ENCODE measurements at regions not wholly inside any gene's neighbourhood (a gene's known extent, or its start where the extent isn't known, plus 50 kb on each side); places are given as distances from the start of the nearest gene placed in this dataset.

DNA sequence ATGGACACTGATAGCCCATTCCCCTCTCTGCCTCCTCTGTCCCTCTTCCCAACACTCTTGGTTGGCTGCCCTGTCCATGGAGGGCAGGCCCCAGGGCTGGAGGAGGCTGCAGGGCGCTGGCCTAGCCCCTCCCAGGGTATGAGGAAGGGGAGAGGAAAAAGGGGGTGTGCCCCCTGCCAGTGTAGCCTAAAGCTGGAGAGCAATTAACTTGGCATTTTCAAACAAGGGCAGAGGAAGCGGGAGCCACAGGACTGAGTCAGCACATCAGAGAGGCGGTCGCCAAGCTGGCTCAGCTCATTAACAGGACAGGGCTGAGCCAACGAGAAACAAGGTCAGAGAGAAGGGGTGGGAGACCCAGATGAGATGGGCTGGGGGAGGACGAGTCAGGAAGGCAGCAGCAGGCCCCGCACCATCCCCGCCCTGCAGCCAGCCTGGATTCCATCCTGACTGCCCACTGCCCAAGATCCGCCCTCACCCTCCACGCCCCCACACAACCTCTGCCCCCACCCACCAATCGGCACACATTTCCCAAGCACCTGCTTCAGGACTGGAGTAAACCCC is 76.3 kb downstream of the BUD13 start:
- H3K27ac ChIP-seq (ENCODE audit: low read depth, low read length): no peak overlapping the region
- no peaks in the 10 kb centered on the region for H3K27me3 ChIP-seq (ENCODE audit: control insufficient read depth, insufficient read depth, low read length, poor library complexity, severe bottlenecking)
- no peak overlapping the region for H3K4me3 ChIP-seq (ENCODE audit: low read length)
- DNase-seq: peak; percentile 89
- H3K9ac ChIP-seq (ENCODE audit: extremely low read depth, low read length, poor library complexity, severe bottlenecking): no peak overlapping the region
- WGBS, 2 experiments (ENCODE audit: insufficient coverage in 1 of 2, insufficient read length in 1 of 2): 60 to 69% methylated on average over 4 to 11 of the region's 11 CpGs
- H3K36me3 ChIP-seq (ENCODE audit: control insufficient read depth, insufficient read depth, low read length): no peaks in the 10 kb centered on the region
- Mint-ChIP-seq H3K4me1 (no peaks in the 10 kb centered on the region), H3K36me3 (ENCODE audit: low read depth) (no peaks in the 10 kb centered on the region), H3K27me3 (ENCODE audit: insufficient read depth) (peaks cover 3% of the 10 kb centered on the region), H3K27ac (no peak overlapping the region), H3K4me3 (no peak overlapping the region), H3K9me3 (no peaks in the 10 kb centered on the region)
- TF ChIP-seq, protein P1, sequence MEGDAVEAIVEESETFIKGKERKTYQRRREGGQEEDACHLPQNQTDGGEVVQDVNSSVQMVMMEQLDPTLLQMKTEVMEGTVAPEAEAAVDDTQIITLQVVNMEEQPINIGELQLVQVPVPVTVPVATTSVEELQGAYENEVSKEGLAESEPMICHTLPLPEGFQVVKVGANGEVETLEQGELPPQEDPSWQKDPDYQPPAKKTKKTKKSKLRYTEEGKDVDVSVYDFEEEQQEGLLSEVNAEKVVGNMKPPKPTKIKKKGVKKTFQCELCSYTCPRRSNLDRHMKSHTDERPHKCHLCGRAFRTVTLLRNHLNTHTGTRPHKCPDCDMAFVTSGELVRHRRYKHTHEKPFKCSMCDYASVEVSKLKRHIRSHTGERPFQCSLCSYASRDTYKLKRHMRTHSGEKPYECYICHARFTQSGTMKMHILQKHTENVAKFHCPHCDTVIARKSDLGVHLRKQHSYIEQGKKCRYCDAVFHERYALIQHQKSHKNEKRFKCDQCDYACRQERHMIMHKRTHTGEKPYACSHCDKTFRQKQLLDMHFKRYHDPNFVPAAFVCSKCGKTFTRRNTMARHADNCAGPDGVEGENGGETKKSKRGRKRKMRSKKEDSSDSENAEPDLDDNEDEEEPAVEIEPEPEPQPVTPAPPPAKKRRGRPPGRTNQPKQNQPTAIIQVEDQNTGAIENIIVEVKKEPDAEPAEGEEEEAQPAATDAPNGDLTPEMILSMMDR (conservative IDR thresholded peaks at IDR 0.05): no peak
- no peaks in the 10 kb centered on the region for H3K9me3 ChIP-seq (ENCODE audit: control insufficient read depth, low read length)
- H3K4me1 ChIP-seq (ENCODE audit: control insufficient read depth, insufficient read depth, low read length): no peaks in the 10 kb centered on the region

- DNase-seq: no peak
- H3K9me3 ChIP-seq (ENCODE audit: control insufficient read depth, low read length): no peaks in the 10 kb centered on the region
- H3K9me3 Mint-ChIP-seq: no peaks in the 10 kb centered on the region
- TF ChIP-seq, protein P1 (conservative IDR thresholded peaks at IDR 0.05): no peak
- peaks cover under 1% of the 10 kb centered on the region for H3K4me1 Mint-ChIP-seq
- no peak overlapping the region for H3K9ac ChIP-seq (ENCODE audit: extremely low read depth, low read length, poor library complexity, severe bottlenecking)
- H3K36me3 ChIP-seq (ENCODE audit: control insufficient read depth, insufficient read depth, low read length): no peaks in the 10 kb centered on the region
- no peak overlapping the region for H3K27ac Mint-ChIP-seq
- H3K27ac ChIP-seq (ENCODE audit: low read depth, low read length): no peak overlapping the region
- H3K27me3 Mint-ChIP-seq (ENCODE audit: insufficient read depth): peaks cover 3% of the 10 kb centered on the region
- no peaks in the 10 kb centered on the region for H3K36me3 Mint-ChIP-seq (ENCODE audit: low read depth)
- no peaks in the 10 kb centered on the region for H3K27me3 ChIP-seq (ENCODE audit: control insufficient read depth, insufficient read depth, low read length, poor library complexity, severe bottlenecking)
- no peak overlapping the region for H3K4me3 ChIP-seq (ENCODE audit: low read length)
- H3K4me1 ChIP-seq (ENCODE audit: control insufficient read depth, insufficient read depth, low read length): no peaks in the 10 kb centered on the region
- H3K4me3 Mint-ChIP-seq: no peak overlapping the region
These were observed 77.0 kb downstream of the BUD13 start for GRCh38 chr11:116695657-116696254.

DNA sequence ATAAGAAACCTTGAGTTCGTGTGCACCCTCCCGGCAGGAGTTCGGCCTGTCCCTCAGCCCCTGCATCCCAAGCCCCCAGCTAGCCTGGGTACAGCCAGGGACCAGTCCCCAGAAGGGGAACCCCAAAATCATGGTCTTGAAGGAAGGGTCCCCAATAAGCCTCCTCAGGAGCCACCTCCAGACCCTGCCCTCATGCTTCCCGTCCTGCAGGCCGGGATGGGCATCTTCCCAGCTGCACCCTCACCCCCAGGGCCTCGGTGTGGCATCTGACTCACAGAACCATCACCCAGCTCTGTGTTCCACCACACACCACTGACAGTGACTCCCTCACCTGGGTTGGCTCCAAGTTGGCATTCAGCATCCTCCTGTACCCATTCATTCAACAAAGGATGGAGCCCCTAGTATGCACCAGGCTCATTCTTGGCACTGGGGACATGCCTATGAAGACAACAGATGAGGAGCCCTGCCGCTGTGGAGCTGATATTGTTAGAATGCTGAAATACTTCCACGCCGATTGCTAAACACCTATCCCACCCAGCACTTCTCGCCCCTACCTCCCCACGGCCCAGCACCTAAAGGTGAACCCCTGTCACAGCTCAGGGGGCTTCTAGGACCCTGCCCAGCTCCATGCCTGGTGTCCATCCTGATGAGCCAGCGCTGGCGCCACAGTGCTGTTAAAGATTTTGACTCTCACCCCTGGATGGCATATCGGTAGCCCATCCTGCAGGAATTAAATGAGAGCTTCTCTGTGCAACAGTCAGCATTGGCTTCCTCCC is 77.8 kb downstream of the BUD13 start:
- no peak overlapping the region for H3K27ac ChIP-seq (ENCODE audit: low read depth, low read length)
- Mint-ChIP-seq H3K36me3 (ENCODE audit: low read depth) (no peaks in the 10 kb centered on the region), H3K27me3 (ENCODE audit: insufficient read depth) (peaks cover 1% of the 10 kb centered on the region), H3K4me1 (peaks cover 5% of the 10 kb centered on the region), H3K9me3 (no peaks in the 10 kb centered on the region), H3K4me3 (no peak overlapping the region), H3K27ac (no peak overlapping the region)
- no peak overlapping the region for H3K9ac ChIP-seq (ENCODE audit: extremely low read depth, low read length, poor library complexity, severe bottlenecking)
- no peak for DNase-seq
- no peaks in the 10 kb centered on the region for H3K9me3 ChIP-seq (ENCODE audit: control insufficient read depth, low read length)
- no peaks in the 10 kb centered on the region for H3K27me3 ChIP-seq (ENCODE audit: control insufficient read depth, insufficient read depth, low read length, poor library complexity, severe bottlenecking)
- H3K4me1 ChIP-seq (ENCODE audit: control insufficient read depth, insufficient read depth, low read length): no peaks in the 10 kb centered on the region
- WGBS, 2 experiments (ENCODE audit: insufficient coverage in 1 of 2, insufficient read length in 1 of 2): 73 to 92% methylated on average over 2 to 14 of the region's 14 CpGs
- no peaks in the 10 kb centered on the region for H3K36me3 ChIP-seq (ENCODE audit: control insufficient read depth, insufficient read depth, low read length)
- no peak overlapping the region for H3K4me3 ChIP-seq (ENCODE audit: low read length)
- TF ChIP-seq, protein P1 (conservative IDR thresholded peaks at IDR 0.05): no peak

Measured in endodermal cell (in vitro differentiated cells).